SU-DHL-6 (cell line): ENCODE measurements at regions not wholly inside any gene's neighbourhood (a gene's known extent, or its start where the extent isn't known, plus 50 kb on each side); places are given as distances from the start of the nearest gene placed in this dataset.

ENCODE experiments used
- H2AFZ ChIP-seq: fragments of 200-600 bp; sonication (generic); 2 replicates; pipeline ENCODE4 v1.6.1; 2014; ENCODE audit warnings: low read depth, mild to moderate bottlenecking, moderate library complexity, mixed read lengths, antibody characterized with exemption, low read length; ENCODE audit not compliant: severe bottlenecking
- H3F3A ChIP-seq: fragments of 200-600 bp; shearing (Covaris generic); 2 replicates; pipeline ENCODE4 v1.6.0; 2016; ENCODE audit warnings: antibody characterized with exemption, mild to moderate bottlenecking; ENCODE audit not compliant: insufficient read depth
- H3K27ac ChIP-seq: fragments of 200-600 bp; sonication (generic); 2 replicates; pipeline ENCODE4 v1.5.1; 2016; ENCODE audit warnings: low read depth, mild to moderate bottlenecking, low read length, moderate library complexity, mixed read lengths
- H3K27me3 ChIP-seq: fragments of 200-600 bp; sonication (generic), shearing (Covaris generic); 2 replicates; pipeline ENCODE4 v1.6.0; 2014; ENCODE audit warnings: mild to moderate bottlenecking, low read length
- H3K36me3 ChIP-seq: fragments of 200-600 bp; sonication (generic); 2 replicates; pipeline ENCODE4 v1.6.1; 2014; ENCODE audit warnings: mild to moderate bottlenecking, low read length, mixed read lengths
- H3K4me2 ChIP-seq: fragments of 300-600, 200-600 bp; shearing (Covaris generic), sonication (generic); 2 replicates; pipeline ENCODE4 v1.6.0; 2014; ENCODE audit warnings: low read length, low read depth, mild to moderate bottlenecking; ENCODE audit not compliant: poor library complexity, severe bottlenecking
- H3K4me3 ChIP-seq: fragments of 200-600 bp; sonication (generic); 2 replicates; pipeline ENCODE4 v1.5.1; 2014; ENCODE audit warnings: antibody characterized with exemption, low read length, mild to moderate bottlenecking, mixed read lengths; ENCODE audit not compliant: insufficient read depth, poor library complexity, severe bottlenecking
- H3K79me2 ChIP-seq: fragments of 200-600 bp; sonication (generic); 2 replicates; pipeline ENCODE4 v1.6.1; 2014; ENCODE audit warnings: mild to moderate bottlenecking, low read length, moderate library complexity; ENCODE audit not compliant: insufficient read depth
- H3K9ac ChIP-seq: fragments of 200-600 bp; sonication (generic); 2 replicates; pipeline ENCODE4 v1.7.0; 2014; ENCODE audit warnings: mild to moderate bottlenecking, low read length
- H3K9me2 ChIP-seq: fragments of 200-600 bp; sonication (generic); replicated peaks from 2 replicates; pipeline ENCODE4 v1.6.1; 2014; ENCODE audit warnings: low read length; ENCODE audit not compliant: insufficient read depth
- H3K9me3 ChIP-seq: fragments of 200-600 bp; sonication (generic); 2 replicates; pipeline ENCODE4 v1.6.1; 2014; ENCODE audit warnings: low read length, mixed read lengths; ENCODE audit not compliant: insufficient read depth
- H4K20me1 ChIP-seq: fragments of 200-600 bp; sonication (generic); 2 replicates; pipeline ENCODE4 v1.6.1; 2014; ENCODE audit warnings: low read depth, mild to moderate bottlenecking, antibody characterized with exemption, low read length, moderate library complexity, mixed read lengths
- EZH2phosphoT487 ChIP-seq: fragments of 200-600 bp; sonication (generic), shearing (Covaris generic); conservative IDR thresholded peaks from 2 replicates; pipeline ENCODE4 v1.6.1; 2018; ENCODE audit warnings: mild to moderate bottlenecking, antibody characterized with exemption, low read length, moderate library complexity, mixed read lengths
- TF ChIP-seq, protein P1 (sequence below): fragments of 200-600 bp; sonication (generic); IDR thresholded peaks from one replicate; pipeline ENCODE4 v1.5.1; 2017; ENCODE audit warnings: antibody characterized with exemption, mild to moderate bottlenecking, low read length, moderate library complexity; ENCODE audit not compliant: insufficient read depth, poor library complexity, severe bottlenecking

DNA sequence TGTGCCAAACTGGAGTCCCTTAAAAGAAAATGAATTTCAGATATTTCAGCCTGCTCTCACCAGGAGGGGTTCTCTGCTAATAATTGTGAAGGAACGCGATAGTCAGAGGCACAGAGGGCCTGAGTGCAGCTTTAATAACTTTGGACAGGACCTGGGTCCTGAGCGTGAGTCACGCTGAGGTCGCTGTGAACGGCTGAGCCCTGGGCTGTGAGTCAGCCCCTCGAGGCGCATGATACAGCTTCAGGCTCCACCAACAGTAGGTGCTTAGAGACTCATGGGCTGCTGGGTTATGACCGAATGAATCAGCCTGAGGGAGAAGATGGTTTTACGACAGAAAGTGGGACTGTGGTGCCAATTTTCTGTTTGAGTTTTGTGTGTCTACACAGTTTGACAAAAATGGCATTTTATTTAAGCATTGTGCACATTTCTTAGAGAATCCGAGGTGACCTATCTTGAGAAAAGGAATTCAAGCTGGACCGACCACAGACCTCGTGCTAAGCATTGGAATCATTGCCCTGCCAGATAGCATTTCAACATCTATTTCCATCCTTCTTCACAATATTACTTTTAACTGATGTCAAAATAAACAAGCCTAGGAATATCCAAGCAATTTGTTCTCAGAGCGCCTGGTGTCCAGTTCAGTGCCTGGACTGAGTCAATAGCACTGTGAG is 183.0 kb downstream of the THBS2 start:
- Histone ChIP-seq H3K27ac (no peak overlapping the region), H3K79me2 (no peaks in the 10 kb centered on the region), H3K9me2 (no peaks in the 10 kb centered on the region), H3K27me3 (no peaks in the 10 kb centered on the region), H3K36me3 (no peaks in the 10 kb centered on the region), H3K4me3 (no peak overlapping the region), H3K4me2 (no peak overlapping the region), H2AFZ (no peak overlapping the region), H4K20me1 (no peaks in the 10 kb centered on the region), H3K9ac (no peak overlapping the region), H3K9me3 (no peaks in the 10 kb centered on the region), H3F3A (no peaks in the 10 kb centered on the region)
- no peak for TF ChIP-seq EZH2phosphoT487
- TF ChIP-seq, protein P1, sequence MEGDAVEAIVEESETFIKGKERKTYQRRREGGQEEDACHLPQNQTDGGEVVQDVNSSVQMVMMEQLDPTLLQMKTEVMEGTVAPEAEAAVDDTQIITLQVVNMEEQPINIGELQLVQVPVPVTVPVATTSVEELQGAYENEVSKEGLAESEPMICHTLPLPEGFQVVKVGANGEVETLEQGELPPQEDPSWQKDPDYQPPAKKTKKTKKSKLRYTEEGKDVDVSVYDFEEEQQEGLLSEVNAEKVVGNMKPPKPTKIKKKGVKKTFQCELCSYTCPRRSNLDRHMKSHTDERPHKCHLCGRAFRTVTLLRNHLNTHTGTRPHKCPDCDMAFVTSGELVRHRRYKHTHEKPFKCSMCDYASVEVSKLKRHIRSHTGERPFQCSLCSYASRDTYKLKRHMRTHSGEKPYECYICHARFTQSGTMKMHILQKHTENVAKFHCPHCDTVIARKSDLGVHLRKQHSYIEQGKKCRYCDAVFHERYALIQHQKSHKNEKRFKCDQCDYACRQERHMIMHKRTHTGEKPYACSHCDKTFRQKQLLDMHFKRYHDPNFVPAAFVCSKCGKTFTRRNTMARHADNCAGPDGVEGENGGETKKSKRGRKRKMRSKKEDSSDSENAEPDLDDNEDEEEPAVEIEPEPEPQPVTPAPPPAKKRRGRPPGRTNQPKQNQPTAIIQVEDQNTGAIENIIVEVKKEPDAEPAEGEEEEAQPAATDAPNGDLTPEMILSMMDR = no peak

DNA sequence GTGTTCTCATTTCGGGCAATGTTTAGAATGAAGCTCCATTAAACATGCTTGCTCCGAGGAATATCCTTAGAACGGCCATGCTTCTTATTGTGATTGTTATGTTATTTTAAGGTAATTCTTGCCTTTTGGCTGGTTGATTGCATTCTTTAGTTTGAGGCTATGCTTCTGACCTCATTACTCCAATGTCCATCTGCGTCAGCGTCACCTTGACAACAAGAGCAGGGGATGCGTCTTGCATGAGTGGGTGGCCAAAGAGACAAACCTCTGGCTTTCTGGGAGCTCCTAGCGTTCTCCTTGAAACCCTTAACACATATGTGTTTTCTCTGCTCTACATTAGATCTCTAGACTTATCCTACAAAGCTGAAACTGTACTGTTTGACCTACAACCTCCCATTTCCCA is 184.3 kb downstream of the THBS2 start:
- no peaks in the 10 kb centered on the region for H3K9me3 ChIP-seq
- H3K27ac ChIP-seq = no peak overlapping the region
- H3K79me2 ChIP-seq = no peaks in the 10 kb centered on the region
- H3K36me3 ChIP-seq = no peaks in the 10 kb centered on the region
- H2AFZ ChIP-seq = no peak overlapping the region
- TF ChIP-seq, protein P1 = no peak
- TF ChIP-seq EZH2phosphoT487 = no peak
- no peak overlapping the region for H3K9ac ChIP-seq
- H3K9me2 ChIP-seq = no peaks in the 10 kb centered on the region
- H3K4me3 ChIP-seq = no peak overlapping the region
- no peaks in the 10 kb centered on the region for H4K20me1 ChIP-seq
- no peak overlapping the region for H3K4me2 ChIP-seq
- H3K27me3 ChIP-seq = no peaks in the 10 kb centered on the region
- H3F3A ChIP-seq = no peaks in the 10 kb centered on the region

DNA sequence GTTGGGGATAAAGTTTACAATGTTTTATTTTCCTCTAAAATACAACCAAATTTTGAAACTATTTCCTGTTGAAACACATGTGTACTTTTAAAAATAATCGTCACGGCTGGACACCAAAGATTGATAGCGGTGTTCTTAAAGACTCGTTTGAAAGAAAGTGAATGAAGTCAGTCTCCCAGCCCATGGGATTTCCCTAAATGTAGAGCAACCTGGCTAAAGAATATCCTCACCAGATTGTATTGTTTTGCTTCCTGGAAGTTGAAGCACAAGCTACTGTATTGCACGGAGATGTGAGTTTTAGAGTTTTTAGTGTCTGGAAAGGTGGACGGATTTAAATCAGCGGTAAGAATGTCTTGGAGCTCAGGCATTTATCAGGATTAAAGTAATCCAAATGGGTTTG is 189.5 kb downstream of the THBS2 start:
- Histone ChIP-seq H3K9me3 (no peaks in the 10 kb centered on the region), H2AFZ (no peak overlapping the region), H3K36me3 (no peaks in the 10 kb centered on the region), H3K27ac (no peak overlapping the region), H3K4me2 (no peak overlapping the region), H3F3A (no peaks in the 10 kb centered on the region), H3K79me2 (no peaks in the 10 kb centered on the region), H3K9me2 (no peaks in the 10 kb centered on the region), H3K27me3 (no peaks in the 10 kb centered on the region), H3K9ac (no peak overlapping the region), H3K4me3 (no peak overlapping the region), H4K20me1 (no peaks in the 10 kb centered on the region)
- TF ChIP-seq, protein P1 = no peak
- TF ChIP-seq EZH2phosphoT487 = no peak
